Spleen (tissue), 11 donors: ENCODE measurements at regions not wholly inside any gene's neighbourhood (a gene's known extent, or its start where the extent isn't known, plus 50 kb on each side); places are given as distances from the start of the nearest gene placed in this dataset.

ENCODE experiments used
- DNase-seq: peaks from one replicate; pipeline ENCODE4 v3.0.0-alpha.2; 2020
- H3K27ac ChIP-seq, 8 donors: fragments of 200-600 bp; sonication (generic) in 7 of 8; 1 replicate in 4 of 8; 2 replicates in 4 of 8; pipeline versions ENCODE4 v1.5.0 to v1.8.0; 2016 to 2021; ENCODE audit warnings: inconsistent platforms in 4 of 8, mild to moderate bottlenecking in 4 of 8, moderate library complexity in 1 of 8
- H3K27me3 ChIP-seq, 7 donors: fragments of 200-600 bp; sonication (generic) in 6 of 7; replicated peaks in 1 of 7; 1 replicate in 4 of 7; 2 replicates in 3 of 7; pipeline versions ENCODE4 v1.5.0 to v1.8.0; 2016 to 2021; ENCODE audit warnings: inconsistent platforms in 3 of 7, mild to moderate bottlenecking in 1 of 7
- H3K36me3 ChIP-seq, 6 donors: fragments of 200-600 bp; sonication (generic) in 5 of 6; 1 replicate in 4 of 6; 2 replicates in 2 of 6; pipeline versions ENCODE4 v1.5.0 to v1.8.0; 2016 to 2021; ENCODE audit warnings: inconsistent platforms in 2 of 6
- H3K4me1 ChIP-seq, 6 donors: fragments of 200-600 bp; sonication (generic) in 5 of 6; 1 replicate in 3 of 6; 2 replicates in 3 of 6; pipeline versions ENCODE4 v1.5.0 to v1.8.0; 2016 to 2021; ENCODE audit warnings: inconsistent platforms in 3 of 6
- H3K4me3 ChIP-seq, 8 donors: fragments of 200-600 bp; sonication (generic) in 7 of 8; 1 replicate in 4 of 8; 2 replicates in 4 of 8; pipeline versions ENCODE4 v1.5.0 to v1.8.0; 2016 to 2021; ENCODE audit warnings: inconsistent platforms in 4 of 8, mild to moderate bottlenecking in 4 of 8, moderate library complexity in 2 of 8
- H3K9me3 ChIP-seq, 8 donors: fragments of 200-600 bp; sonication (generic) in 7 of 8; 1 replicate in 4 of 8; 2 replicates in 4 of 8; pipeline versions ENCODE4 v1.5.0 to v1.8.0; 2016 to 2021; ENCODE audit warnings: inconsistent platforms in 4 of 8
- POLR2A ChIP-seq, 3 donors: fragments of 450-650 bp; IDR thresholded peaks; one replicate each; pipeline ENCODE4 v1.5.1; 2017; ENCODE audit warnings: antibody characterized with exemption in 3 of 3, mild to moderate bottlenecking in 1 of 3
- POLR2AphosphoS5 ChIP-seq, 3 donors: sonication (generic); formaldehyde crosslinking; IDR thresholded peaks; one replicate each; pipeline ENCODE4 v1.5.1; 2017; ENCODE audit warnings: antibody characterized with exemption in 3 of 3
- WGBS, 5 donors: extraction: QIAGEN DNeasy Blood & Tissue Kit in 3 of 5; methylation state at CpG; one replicate each; pipeline versions ENCODE4 v1.1.5 to v1.1.7; 2013 to 2018; 5-methylcytosine and 5-hydroxymethylcytosine counted together
- intact Hi-C: fragments of 100-400 bp; cut with DNase I; formaldehyde crosslinking; loops from one replicate; pipeline ENCODE4 v1.15.0; 2023; ENCODE audit warnings: low total_unique reads
- TF ChIP-seq, protein P1 (sequence below), 11 experiments: fragments of 200-600 bp in 7 of 11; fragments of 450-650 bp in 4 of 11; sonication (generic) in 4 of 11; IDR thresholded peaks in 8 of 11; conservative IDR thresholded peaks in 3 of 11; 1 replicate in 7 of 11; 2 replicates in 4 of 11; pipeline versions ENCODE4 v1.4.0 to v1.8.0; 2016 to 2021; ENCODE audit warnings: antibody characterized with exemption in 11 of 11, inconsistent platforms in 4 of 11, mild to moderate bottlenecking in 1 of 11
- donor health status: healthy with polysubstance abuse.
- donor health status: DM: no; HTN: no; CAD: no; lungs with moderate emphysema.
- donor health status: DM: no; HTN: no; CAD: no.
- donor health status: Bipolar disorder and iron deficiency.
- donor health status: healthy.
- donor health status: DM: no; HTN: no; CAD: no.
- donor health status: DM: yes; HTN: yes; CAD: no.

DNA sequence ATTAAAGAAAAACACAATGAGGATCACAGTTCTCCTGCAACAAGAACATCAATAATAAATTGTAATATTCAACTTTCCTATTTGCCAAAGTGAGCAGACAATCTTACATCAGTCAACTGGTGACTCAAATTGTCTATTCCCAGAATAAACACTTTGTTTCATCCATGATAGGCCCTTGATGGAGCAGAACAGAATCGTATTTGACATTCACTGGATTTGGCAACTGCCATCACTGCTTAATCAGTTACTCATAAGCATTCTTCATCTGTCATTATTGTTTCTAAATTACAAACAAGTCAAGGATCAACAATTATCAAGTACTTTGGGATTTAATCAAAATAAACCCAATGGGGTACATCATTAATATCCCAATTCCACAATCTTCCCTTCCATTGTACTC lies 398.4 kb downstream of the GABRG2 start:
- no peak for DNase-seq
- 38 to 87% (median 71%) methylated on average over 1 of the region's 1 CpG for WGBS, 5 donors
- Histone ChIP-seq H3K36me3 (no peaks in the 10 kb centered on the region), H3K4me3 (no peak overlapping the region), H3K27me3 (no peaks in the 10 kb centered on the region), H3K27ac (no peak overlapping the region), H3K4me1 (no peaks in the 10 kb centered on the region), H3K9me3 (peaks cover 0 to 24% (median 3%) of the 10 kb centered on the region in 8 donors)
- intact Hi-C loops: no loop called here
- TF ChIP-seq POLR2A (IDR thresholded peaks at IDR 0.05) (no peak), POLR2AphosphoS5 (IDR thresholded peaks at IDR 0.05) (no peak)
- TF ChIP-seq, protein P1, sequence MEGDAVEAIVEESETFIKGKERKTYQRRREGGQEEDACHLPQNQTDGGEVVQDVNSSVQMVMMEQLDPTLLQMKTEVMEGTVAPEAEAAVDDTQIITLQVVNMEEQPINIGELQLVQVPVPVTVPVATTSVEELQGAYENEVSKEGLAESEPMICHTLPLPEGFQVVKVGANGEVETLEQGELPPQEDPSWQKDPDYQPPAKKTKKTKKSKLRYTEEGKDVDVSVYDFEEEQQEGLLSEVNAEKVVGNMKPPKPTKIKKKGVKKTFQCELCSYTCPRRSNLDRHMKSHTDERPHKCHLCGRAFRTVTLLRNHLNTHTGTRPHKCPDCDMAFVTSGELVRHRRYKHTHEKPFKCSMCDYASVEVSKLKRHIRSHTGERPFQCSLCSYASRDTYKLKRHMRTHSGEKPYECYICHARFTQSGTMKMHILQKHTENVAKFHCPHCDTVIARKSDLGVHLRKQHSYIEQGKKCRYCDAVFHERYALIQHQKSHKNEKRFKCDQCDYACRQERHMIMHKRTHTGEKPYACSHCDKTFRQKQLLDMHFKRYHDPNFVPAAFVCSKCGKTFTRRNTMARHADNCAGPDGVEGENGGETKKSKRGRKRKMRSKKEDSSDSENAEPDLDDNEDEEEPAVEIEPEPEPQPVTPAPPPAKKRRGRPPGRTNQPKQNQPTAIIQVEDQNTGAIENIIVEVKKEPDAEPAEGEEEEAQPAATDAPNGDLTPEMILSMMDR (IDR thresholded peaks at IDR 0.05 in 8 of 11, conservative IDR thresholded peaks at IDR 0.05 in 3 of 11): no peak

DNA sequence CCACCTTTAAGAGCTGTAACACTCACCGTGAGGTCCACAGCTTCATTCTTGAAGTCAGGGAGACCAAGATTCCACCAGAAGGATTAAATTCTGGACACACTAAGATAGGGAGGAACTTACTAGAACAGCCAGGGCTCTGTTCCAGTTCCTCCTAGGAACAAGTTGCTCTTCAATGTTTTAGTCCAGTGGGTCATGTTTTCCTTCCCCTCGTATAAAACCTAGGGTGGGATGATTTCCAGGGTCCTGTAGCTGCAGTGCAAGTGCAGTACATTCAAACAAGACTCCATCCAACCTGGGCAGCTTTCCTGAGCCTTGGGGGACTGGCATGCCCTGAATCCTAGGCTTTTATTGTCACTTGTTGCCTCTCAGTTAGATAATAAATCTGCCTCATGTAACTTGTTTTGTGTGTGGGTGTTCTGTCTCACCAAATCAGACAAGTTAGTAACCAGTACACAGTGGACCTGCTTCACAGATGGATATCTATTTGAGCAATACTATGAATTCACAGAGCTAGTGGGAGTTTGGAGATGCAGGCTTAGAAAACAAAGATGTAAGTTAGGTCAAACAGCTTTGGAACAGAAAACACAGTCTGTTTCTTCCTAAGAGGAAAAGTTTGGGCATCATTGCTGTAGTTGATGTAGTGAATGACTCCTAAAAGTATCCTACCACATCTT lies 405.6 kb downstream of the GABRG2 start:
- H3K27ac ChIP-seq: no peak overlapping the region
- no peak for TF ChIP-seq POLR2A (IDR thresholded peaks at IDR 0.05)
- TF ChIP-seq, protein P1 (IDR thresholded peaks at IDR 0.05 in 8 of 11, conservative IDR thresholded peaks at IDR 0.05 in 3 of 11): no peak
- DNase-seq: no peak
- no peaks in the 10 kb centered on the region for H3K4me1 ChIP-seq
- H3K4me3 ChIP-seq: no peak overlapping the region
- 76 to 87% (median 81%) methylated on average over 2 of the region's 2 CpGs for WGBS, 5 donors
- no peaks in the 10 kb centered on the region for H3K27me3 ChIP-seq
- no peaks in the 10 kb centered on the region for H3K36me3 ChIP-seq
- H3K9me3 ChIP-seq: peaks cover 0 to 14% (median 0%) of the 10 kb centered on the region in 8 donors
- intact Hi-C loops: no loop called here

DNA sequence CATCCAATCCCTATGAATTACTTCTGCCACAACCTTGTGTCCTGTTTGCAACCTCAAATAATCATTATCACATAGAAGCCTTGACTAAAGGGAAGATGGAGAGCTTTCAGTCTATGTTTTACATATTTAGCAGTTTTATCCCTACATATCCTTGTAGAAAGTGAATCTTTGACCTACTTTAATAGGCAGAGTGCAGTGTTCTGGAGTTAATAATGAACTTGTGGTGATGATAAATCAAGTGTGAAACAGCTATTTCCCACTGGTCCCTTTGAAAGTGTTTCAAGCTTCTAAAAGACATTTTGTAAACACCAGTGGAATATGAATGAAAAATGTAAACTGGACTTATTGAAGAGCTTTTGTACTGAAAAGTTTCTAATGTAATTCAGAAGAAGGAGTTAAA lies 406.7 kb downstream of the GABRG2 start:
- no peak for DNase-seq
- TF ChIP-seq, protein P1 (IDR thresholded peaks at IDR 0.05 in 8 of 11, conservative IDR thresholded peaks at IDR 0.05 in 3 of 11): no peak
- TF ChIP-seq POLR2AphosphoS5 (IDR thresholded peaks at IDR 0.05) (no peak), POLR2A (IDR thresholded peaks at IDR 0.05) (no peak)
- Histone ChIP-seq H3K4me1 (no peaks in the 10 kb centered on the region), H3K4me3 (no peak overlapping the region), H3K27ac (no peak overlapping the region), H3K9me3 (peaks cover 0 to 11% (median 0%) of the 10 kb centered on the region in 8 donors), H3K36me3 (no peaks in the 10 kb centered on the region), H3K27me3 (no peaks in the 10 kb centered on the region)
- intact Hi-C loops: no loop called here

DNA sequence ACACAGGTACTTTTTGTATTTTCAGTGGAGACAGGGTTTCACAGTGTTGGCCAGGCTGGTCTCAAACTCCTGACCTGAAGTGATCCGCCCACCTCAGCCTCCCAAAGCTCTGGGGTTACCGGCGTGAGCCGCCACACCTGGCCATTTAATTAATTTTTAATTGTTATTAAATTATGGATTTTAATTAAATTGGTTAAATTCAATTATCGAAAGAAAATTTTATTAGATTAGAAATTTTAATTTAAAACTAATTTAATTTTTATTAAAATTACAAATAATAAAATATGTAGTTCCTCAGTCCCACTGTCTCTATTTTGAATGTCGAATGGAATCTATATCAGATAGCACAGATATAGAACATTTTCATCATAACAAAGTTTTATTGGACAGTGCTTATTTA lies 416.5 kb downstream of the GABRG2 start:
- Histone ChIP-seq H3K4me3 (no peak overlapping the region), H3K36me3 (no peaks in the 10 kb centered on the region), H3K27me3 (no peaks in the 10 kb centered on the region), H3K9me3 (no peaks in the 10 kb centered on the region), H3K27ac (no peak overlapping the region), H3K4me1 (no peaks in the 10 kb centered on the region)
- no peak for TF ChIP-seq POLR2A (IDR thresholded peaks at IDR 0.05)
- no peak for DNase-seq
- 87 to 95% (median 93%) methylated on average over 6 of the region's 6 CpGs for WGBS, 5 donors
- intact Hi-C loops: no loop called here

DNA sequence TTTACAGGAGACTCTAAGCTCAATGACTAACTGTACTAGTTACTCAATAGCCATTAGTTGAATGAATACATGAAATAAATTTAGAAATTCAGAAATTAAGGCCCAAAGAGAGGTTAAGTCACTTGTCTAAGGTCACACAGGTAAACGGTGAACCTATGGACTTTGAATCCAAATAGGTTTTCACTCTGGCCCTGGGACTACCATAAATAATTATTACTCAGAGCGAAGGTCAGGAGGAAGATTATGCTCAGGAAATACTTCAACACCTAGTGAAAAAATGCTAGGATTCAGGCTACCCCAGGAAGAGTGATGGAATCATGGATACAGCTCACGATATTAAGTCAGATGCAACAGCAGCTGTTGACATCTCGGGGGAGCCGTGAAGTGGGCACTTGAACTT lies 417.4 kb downstream of the GABRG2 start:
- H3K9me3 ChIP-seq: no peaks in the 10 kb centered on the region
- TF ChIP-seq POLR2AphosphoS5 (IDR thresholded peaks at IDR 0.05) (no peak), POLR2A (IDR thresholded peaks at IDR 0.05) (no peak)
- TF ChIP-seq, protein P1 (IDR thresholded peaks at IDR 0.05 in 8 of 11, conservative IDR thresholded peaks at IDR 0.05 in 3 of 11): no peak
- DNase-seq: no peak
- 59 to 77% (median 73%) methylated on average over 5 of the region's 5 CpGs for WGBS, 5 donors
- H3K36me3 ChIP-seq: no peaks in the 10 kb centered on the region
- no peak overlapping the region for H3K27ac ChIP-seq
- intact Hi-C loops: no loop called here
- H3K4me1 ChIP-seq: no peaks in the 10 kb centered on the region
- no peaks in the 10 kb centered on the region for H3K27me3 ChIP-seq
- H3K4me3 ChIP-seq: no peak overlapping the region
